D721Med (cell line): ENCODE measurements at regions not wholly inside any gene's neighbourhood (a gene's known extent, or its start where the extent isn't known, plus 50 kb on each side); places are given as distances from the start of the nearest gene placed in this dataset.

Source experiments
- DNase-seq: peaks from one replicate; pipeline ENCODE4 v3.0.0; 2011; ENCODE audit warnings: low spot score; ENCODE audit not compliant: insufficient read length
- FAIRE-seq: peaks from 2 replicates; lab custom pipeline; 2011; peaks lifted over from hg19 to GRCh38; lab: Jason Lieb, UNC
- CTCF ChIP-seq: IDR thresholded peaks from 2 replicates; pipeline ENCODE4 v1.5.1; 2012; ENCODE audit warnings: mild to moderate bottlenecking, control low read depth; ENCODE audit not compliant: insufficient read depth; ENCODE audit errors: missing control alignments

DNA sequence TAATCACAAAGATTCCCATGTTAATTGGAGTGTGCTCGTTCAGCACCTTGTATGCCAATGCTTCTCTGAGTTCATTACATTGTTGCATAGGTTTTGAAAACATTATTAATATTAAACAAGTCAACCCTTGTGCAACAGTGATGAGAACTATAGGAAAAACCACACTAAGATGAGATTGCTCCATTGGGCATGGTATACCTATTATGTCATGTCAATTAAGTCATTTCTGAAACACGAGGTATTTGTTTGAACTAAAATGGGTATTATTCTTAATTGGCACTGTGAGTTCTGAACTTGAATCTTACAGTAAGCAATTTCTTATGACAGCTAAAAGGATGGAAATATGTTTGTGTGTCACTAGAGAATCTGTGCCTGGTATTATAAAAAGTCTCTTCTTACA is 447.7 kb downstream of the EFNA5 start:
- DNase-seq: no peak
- no peak for FAIRE-seq
- no peak for TF ChIP-seq CTCF

- no peak for TF ChIP-seq CTCF
- no peak for DNase-seq
- no peak for FAIRE-seq
Observed at GRCh38 chr5:107219993-107220392, 450.7 kb downstream of the EFNA5 start.

DNA sequence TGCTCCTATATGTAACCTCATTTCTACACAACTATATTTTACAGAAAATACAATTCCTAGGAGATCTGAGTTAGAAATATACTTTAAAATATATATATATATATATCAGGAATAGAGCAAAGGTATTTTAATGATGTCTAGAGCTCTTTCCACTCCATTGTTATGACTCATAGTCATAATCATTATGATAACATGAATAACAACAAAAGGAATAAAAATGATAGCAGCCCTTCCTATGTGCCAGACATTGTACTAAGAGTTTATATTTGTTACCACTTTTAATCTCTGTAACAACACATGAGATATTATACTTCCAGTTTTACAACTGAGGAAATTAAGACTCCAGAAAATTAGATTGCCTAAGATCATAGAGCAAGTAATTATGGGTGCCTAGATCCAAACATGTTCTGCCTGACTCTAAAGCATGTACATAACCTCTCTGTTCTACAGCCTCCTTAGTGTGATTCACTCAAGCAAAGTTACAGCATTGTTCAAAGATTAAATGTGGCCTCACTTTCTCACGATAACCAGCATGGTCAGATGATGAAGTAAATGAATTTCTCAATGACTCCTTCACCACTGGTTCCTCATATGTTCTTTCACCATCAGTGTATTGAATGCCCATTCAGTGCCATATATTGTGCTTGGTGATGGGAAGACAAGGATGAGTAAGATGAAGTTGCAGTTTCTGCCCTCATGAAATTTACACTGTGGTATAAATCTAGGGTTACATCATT is 452.1 kb downstream of the EFNA5 start:
- TF ChIP-seq CTCF: no peak
- DNase-seq (no peak), FAIRE-seq (no peak)

GRCh38 chr5:107217721-107218130 is 453.0 kb downstream of the EFNA5 start:
- DNase-seq: no peak
- TF ChIP-seq CTCF: no peak
- no peak for FAIRE-seq

GRCh38 chr5:107216587-107216986 is 454.1 kb downstream of the EFNA5 start:
- FAIRE-seq: no peak
- no peak for TF ChIP-seq CTCF
- no peak for DNase-seq

DNA sequence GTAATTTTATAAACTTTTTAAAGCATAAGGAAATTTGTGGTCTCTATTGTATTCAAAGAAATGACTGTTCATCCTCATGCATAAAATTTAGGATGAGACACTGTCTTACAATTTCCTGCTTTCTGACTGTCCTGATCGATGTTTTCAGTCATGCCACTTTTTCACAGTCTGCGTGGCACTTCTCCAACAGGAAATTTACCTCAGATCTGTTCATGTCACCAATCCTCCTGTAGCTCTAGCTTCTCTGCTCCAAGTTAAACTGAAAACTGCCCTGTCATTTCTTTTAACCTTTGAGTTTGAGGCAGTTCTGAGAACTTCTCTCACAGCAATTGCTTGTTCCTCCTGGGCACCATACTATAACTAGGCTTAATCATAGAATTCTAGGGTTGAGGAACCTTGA is 455.1 kb downstream of the EFNA5 start:
- TF ChIP-seq CTCF: no peak
- DNase-seq (no peak), FAIRE-seq (no peak)

DNA sequence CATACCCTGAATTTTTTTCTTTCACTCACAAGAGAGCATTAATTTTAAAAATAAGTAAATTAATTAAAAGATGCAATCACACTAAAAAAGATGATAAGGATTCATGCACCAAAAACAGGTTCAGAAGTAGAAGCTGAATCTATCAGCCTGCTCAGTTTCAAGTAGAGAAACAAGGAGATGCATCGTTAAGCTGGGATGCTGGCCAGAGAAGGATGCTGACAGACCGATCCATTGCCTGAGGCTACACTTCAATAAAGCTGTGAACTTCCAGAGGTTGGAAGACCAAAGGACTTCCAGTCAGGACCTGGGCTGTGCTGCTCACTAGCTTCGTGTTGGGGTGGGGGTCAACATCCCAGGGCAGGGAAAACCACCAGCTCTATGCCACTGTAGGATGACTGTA is 457.7 kb downstream of the EFNA5 start:
- FAIRE-seq (no peak), DNase-seq (no peak)
- no peak for TF ChIP-seq CTCF
